Sigmoid colon (tissue), 4 donors: ENCODE measurements at regions not wholly inside any gene's neighbourhood (a gene's known extent, or its start where the extent isn't known, plus 50 kb on each side); places are given as distances from the start of the nearest gene placed in this dataset.

Experiments used
- CTCF ChIP-seq, 4 experiments: fragments of 450-650 bp in 3 of 4; fragments of 200-600 bp in 1 of 4; IDR thresholded peaks; one replicate each; pipeline ENCODE4 v1.5.1; 2016 to 2019; ENCODE audit warnings: antibody characterized with exemption in 4 of 4, mild to moderate bottlenecking in 3 of 4, moderate library complexity in 2 of 4
- EP300 ChIP-seq, 4 donors: sonication (generic); formaldehyde crosslinking; IDR thresholded peaks; one replicate each; pipeline ENCODE4 v1.6.1; 2017; ENCODE audit warnings: antibody characterized with exemption in 4 of 4
- POLR2A ChIP-seq, 2 donors: fragments of 450-650 bp; IDR thresholded peaks; one replicate each; pipeline ENCODE4 v1.6.1; 2016; ENCODE audit warnings: antibody characterized with exemption in 2 of 2, mild to moderate bottlenecking in 2 of 2, moderate library complexity in 2 of 2

- TF ChIP-seq POLR2A (IDR thresholded peaks at IDR 0.05) (no peak), EP300 (IDR thresholded peaks at IDR 0.05) (no peak), CTCF (IDR thresholded peaks at IDR 0.05) (no peak)
Observed at GRCh38 chr5:79901631-79902030, 89.4 kb downstream of the MTX3 start.
